B cell (primary cell): ENCODE measurements at regions not wholly inside any gene's neighbourhood (a gene's known extent, or its start where the extent isn't known, plus 50 kb on each side); places are given as distances from the start of the nearest gene placed in this dataset.

ENCODE experiments used
- EZH2 ChIP-seq: IDR thresholded peaks from 2 replicates; pipeline ENCODE4 v1.6.1; 2012; ENCODE audit warnings: borderline replicate concordance, low read depth, mild to moderate bottlenecking, moderate library complexity, low read length; ENCODE audit not compliant: insufficient read depth, poor library complexity, severe bottlenecking
- TF ChIP-seq, protein P1 (sequence below): fragments of 200-600 bp; IDR thresholded peaks from one replicate; pipeline ENCODE4 v1.8.0; 2022; ENCODE audit warnings: antibody characterized with exemption, mild to moderate bottlenecking

DNA sequence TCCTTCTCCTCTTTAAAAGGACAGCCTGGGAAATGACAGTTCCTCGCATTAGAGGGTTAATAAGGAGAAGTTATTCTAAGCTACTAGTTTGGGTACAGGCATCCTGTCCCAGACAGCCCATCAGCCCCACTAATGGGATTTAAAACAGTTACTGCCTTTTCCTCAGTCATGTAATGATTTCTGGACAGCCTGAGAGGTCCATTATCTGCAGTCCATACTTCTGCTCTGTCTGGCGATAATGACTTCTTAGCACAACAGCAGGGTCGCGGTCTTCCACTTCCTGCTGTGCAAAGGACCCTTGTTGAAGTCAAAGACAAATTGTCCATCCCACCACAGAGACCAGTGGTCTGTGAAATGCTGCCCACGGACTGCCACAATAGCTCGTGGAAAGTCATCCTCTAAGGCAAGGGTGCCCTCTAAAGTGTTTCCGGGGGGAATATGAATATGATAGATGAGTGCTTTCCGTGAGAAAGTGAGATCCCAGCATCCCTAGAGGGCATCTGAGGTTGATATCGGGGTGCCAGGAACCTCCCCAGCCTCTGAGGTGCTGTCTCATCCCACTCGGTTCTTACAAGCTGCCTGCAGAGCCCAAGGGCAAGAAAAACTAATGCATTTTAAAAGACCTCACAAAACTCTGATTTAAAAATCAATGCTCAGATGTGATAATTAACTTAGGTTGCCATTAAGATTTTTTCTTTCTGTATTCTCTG lies 100.7 kb downstream of the SHOX2 start:
- TF ChIP-seq, protein P1, sequence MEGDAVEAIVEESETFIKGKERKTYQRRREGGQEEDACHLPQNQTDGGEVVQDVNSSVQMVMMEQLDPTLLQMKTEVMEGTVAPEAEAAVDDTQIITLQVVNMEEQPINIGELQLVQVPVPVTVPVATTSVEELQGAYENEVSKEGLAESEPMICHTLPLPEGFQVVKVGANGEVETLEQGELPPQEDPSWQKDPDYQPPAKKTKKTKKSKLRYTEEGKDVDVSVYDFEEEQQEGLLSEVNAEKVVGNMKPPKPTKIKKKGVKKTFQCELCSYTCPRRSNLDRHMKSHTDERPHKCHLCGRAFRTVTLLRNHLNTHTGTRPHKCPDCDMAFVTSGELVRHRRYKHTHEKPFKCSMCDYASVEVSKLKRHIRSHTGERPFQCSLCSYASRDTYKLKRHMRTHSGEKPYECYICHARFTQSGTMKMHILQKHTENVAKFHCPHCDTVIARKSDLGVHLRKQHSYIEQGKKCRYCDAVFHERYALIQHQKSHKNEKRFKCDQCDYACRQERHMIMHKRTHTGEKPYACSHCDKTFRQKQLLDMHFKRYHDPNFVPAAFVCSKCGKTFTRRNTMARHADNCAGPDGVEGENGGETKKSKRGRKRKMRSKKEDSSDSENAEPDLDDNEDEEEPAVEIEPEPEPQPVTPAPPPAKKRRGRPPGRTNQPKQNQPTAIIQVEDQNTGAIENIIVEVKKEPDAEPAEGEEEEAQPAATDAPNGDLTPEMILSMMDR = no peak
- no peak for TF ChIP-seq EZH2
